ENCODE measurements at regions not wholly inside any gene's neighbourhood (a gene's known extent, or its start where the extent isn't known, plus 50 kb on each side); places are given as distances from the start of the nearest gene placed in this dataset.
"Not testable (repeated sequence)": the region's sequence is repeated elsewhere in the genome, so short reads cannot be mapped to it uniquely, and the experiment has no call there.

GRCh38 chr1:222470252-222470805 is 77.6 kb downstream of the HHIPL2 start:
- not testable (repeated sequence) for DNase-seq

- DNase-seq: no peak
Measured at GRCh38 chr1:222466150-222466865, 81.6 kb downstream of the HHIPL2 start.

- peak; percentile 72 for DNase-seq
Measured at GRCh38 chr1:222465211-222466041, 82.5 kb downstream of the HHIPL2 start.

GRCh38 chr1:222464841-222465210 is 83.1 kb downstream of the HHIPL2 start:
- DNase-seq: peak; percentile 93

GRCh38 chr1:222463059-222463730 is 84.7 kb downstream of the HHIPL2 start:
- DNase-seq: no peak

- DNase-seq: no peak
Measured at GRCh38 chr1:222462601-222463000, 85.3 kb downstream of the HHIPL2 start.

- DNase-seq: no peak
Measured at GRCh38 chr1:222461941-222462340, 86.0 kb downstream of the HHIPL2 start.

GRCh38 chr1:222459652-222460051 is 88.3 kb downstream of the HHIPL2 start:
- DNase-seq: no peak

- DNase-seq: no peak
Measured at GRCh38 chr1:222457513-222457912, 90.4 kb downstream of the HHIPL2 start.

GRCh38 chr1:222457084-222457483 is 90.8 kb downstream of the HHIPL2 start:
- no peak for DNase-seq

GRCh38 chr1:222455188-222455879 is 92.6 kb downstream of the HHIPL2 start:
- peak; percentile 86 for DNase-seq

GRCh38 chr1:222454782-222455181 is 93.1 kb downstream of the HHIPL2 start:
- no peak for DNase-seq

GRCh38 chr1:222454186-222454585 is 93.7 kb downstream of the HHIPL2 start:
- DNase-seq: no peak

GRCh38 chr1:222452031-222452430 is 95.9 kb downstream of the HHIPL2 start:
- no peak for DNase-seq

GRCh38 chr1:222443566-222443965 is 104.3 kb downstream of the HHIPL2 start:
- no peak for DNase-seq

GRCh38 chr1:222441066-222441465 is 106.8 kb downstream of the HHIPL2 start:
- no peak for DNase-seq

GRCh38 chr1:222424826-222425225 is 123.1 kb downstream of the HHIPL2 start:
- no peak for DNase-seq

- DNase-seq: no peak
Measured at GRCh38 chr1:222421380-222421779, 126.5 kb downstream of the HHIPL2 start.

- DNase-seq: no peak
Measured at GRCh38 chr1:222420633-222421032, 127.3 kb downstream of the HHIPL2 start.

GRCh38 chr1:222418654-222419053 is 129.2 kb downstream of the HHIPL2 start:
- DNase-seq: no peak

GRCh38 chr1:222417264-222417663 is 130.6 kb downstream of the HHIPL2 start:
- DNase-seq: no peak

- DNase-seq: no peak
Measured at GRCh38 chr1:222416001-222416791, 131.7 kb downstream of the HHIPL2 start.

Measured in NCI-H1694 (cell line).